Kidney epithelial cell (primary cell): ENCODE measurements at regions not wholly inside any gene's neighbourhood (a gene's known extent, or its start where the extent isn't known, plus 50 kb on each side); places are given as distances from the start of the nearest gene placed in this dataset.

ENCODE experiments used
- DNase-seq: peaks from one replicate; pipeline ENCODE4 v3.0.0-alpha.2; 2010; ENCODE audit warnings: low read depth
- H3K27me3 ChIP-seq: 2 replicates; pipeline ENCODE4 v1.6.0; 2011; ENCODE audit warnings: low read length; ENCODE audit not compliant: control insufficient read depth, insufficient read depth
- H3K36me3 ChIP-seq: 2 replicates; pipeline ENCODE4 v1.5.1; 2011; ENCODE audit warnings: low read length; ENCODE audit not compliant: control insufficient read depth, insufficient read depth
- H3K4me3 ChIP-seq: 2 replicates; pipeline ENCODE4 v1.5.1; 2011; ENCODE audit warnings: low read depth, mild to moderate bottlenecking, control low read depth, low read length
- TF ChIP-seq, protein P1 (sequence below): IDR thresholded peaks from 2 replicates; pipeline ENCODE4 v1.5.1; 2011; ENCODE audit warnings: mild to moderate bottlenecking, moderate library complexity, low read length, control low read depth, inconsistent platforms; ENCODE audit not compliant: insufficient read depth, poor library complexity, severe bottlenecking

DNA sequence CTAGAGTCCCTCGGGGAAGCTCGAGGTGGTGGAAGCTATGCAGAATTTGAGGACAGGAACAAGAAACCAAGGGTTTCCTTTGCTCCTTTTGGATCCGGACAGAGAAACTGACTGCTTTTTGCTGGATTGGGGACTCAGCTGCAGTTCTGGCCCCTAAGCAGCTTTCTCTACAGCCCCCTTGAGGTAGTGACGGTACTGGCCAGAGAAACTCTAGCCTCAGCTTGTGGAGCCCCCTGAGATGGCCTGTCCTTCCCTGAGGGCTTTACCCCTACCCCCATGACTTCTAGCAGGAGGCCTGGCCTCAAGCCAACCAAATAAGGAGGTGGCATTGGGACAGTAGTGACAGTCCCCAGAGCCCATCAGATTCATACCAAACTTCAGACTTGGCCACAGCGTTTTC lies 118.1 kb downstream of the IRX5 start:
- no peaks in the 10 kb centered on the region for H3K27me3 ChIP-seq
- H3K4me3 ChIP-seq: no peak overlapping the region
- no peak for DNase-seq
- TF ChIP-seq, protein P1, sequence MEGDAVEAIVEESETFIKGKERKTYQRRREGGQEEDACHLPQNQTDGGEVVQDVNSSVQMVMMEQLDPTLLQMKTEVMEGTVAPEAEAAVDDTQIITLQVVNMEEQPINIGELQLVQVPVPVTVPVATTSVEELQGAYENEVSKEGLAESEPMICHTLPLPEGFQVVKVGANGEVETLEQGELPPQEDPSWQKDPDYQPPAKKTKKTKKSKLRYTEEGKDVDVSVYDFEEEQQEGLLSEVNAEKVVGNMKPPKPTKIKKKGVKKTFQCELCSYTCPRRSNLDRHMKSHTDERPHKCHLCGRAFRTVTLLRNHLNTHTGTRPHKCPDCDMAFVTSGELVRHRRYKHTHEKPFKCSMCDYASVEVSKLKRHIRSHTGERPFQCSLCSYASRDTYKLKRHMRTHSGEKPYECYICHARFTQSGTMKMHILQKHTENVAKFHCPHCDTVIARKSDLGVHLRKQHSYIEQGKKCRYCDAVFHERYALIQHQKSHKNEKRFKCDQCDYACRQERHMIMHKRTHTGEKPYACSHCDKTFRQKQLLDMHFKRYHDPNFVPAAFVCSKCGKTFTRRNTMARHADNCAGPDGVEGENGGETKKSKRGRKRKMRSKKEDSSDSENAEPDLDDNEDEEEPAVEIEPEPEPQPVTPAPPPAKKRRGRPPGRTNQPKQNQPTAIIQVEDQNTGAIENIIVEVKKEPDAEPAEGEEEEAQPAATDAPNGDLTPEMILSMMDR: no peak
- no peaks in the 10 kb centered on the region for H3K36me3 ChIP-seq

DNA sequence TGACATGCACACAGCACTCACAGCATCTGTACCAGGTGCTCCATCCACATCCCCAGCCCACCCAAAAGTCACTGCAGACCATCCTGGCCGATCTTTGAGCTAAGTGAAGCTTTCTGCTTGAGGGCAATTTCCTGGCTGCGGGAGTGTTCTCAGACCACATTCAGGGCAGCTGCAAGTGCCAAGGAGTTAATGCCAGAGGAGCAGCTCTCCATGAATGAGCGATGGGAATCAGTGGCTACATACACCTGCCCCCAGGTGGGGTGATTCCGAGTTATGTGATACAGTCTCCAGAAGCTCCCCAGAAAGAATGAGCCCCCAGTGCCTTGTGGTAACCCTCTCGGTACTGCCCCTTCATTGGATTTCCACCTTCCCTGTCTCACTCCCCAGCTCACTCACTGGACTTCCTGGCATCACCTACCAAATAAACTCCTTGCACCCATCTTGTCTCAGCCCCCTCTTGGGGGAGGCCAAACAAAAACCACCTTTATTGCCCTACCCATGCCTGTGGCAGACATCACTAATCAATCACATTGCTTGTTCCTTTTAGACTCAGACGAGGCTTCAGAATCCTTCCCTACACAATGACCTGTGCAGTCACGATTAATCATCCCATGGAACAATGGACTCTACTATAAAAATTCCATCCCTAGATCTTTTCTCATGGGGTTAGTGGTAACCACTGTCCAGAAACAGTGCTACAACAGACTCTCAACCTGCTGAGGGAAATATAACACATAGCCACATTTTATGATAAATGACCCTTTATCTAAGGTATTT lies 121.1 kb downstream of the IRX5 start:
- Histone ChIP-seq H3K4me3 (no peak overlapping the region), H3K36me3 (no peaks in the 10 kb centered on the region), H3K27me3 (peaks cover 9% of the 10 kb centered on the region)
- TF ChIP-seq, protein P1: no peak
- no peak for DNase-seq

DNA sequence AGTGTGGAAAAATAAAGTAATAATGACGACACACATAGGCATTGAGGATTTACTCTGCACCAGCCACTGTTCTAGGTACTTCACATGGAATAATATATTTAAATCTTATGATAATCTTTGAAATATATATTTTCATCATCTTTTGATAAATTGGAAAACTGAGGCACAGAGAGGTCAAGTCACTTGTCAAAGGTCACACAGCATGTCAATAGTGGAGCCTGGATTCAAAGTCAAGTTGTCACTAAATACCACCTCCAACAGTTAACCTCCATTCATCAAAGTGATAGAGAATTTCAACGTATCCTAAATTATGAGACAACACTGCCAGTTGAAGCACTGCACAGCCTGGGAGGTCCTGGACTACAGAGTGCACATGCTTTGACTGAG lies 121.7 kb downstream of the IRX5 start:
- Histone ChIP-seq H3K27me3 (peaks cover 15% of the 10 kb centered on the region), H3K4me3 (no peak overlapping the region), H3K36me3 (no peaks in the 10 kb centered on the region)
- DNase-seq: no peak
- TF ChIP-seq, protein P1: no peak

DNA sequence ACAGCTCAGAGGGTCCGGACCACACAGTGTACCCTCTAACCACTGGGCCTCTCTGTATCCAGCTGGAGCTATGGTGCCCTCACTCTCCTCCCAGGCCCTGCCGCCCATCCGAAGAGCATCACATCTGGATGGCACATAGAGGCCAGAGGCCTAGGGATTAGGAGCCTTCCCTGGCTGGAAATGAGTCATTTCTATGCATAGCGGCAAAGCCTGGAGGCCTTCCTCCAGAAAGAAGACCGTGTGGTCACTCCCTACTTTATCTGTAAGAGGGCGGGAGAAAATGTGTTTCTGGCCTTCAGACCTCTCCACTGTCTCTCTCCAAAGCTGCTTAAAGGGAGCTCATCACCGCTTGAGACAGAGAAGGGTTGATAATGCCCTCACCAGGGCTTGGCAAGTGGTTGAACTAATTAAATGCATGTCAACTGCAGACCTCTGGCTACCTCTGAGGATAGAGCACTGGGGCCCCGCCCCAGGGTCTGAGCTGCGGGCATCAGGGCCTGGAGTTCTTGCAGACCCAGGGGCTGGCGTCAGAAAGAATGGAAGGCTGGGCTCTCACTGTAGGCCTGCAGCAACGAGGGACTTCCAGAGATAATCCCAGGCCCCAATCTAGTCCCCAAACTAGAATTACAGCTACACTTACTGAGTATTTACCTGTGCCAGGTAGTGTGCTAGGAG lies 122.2 kb downstream of the IRX5 start:
- H3K4me3 ChIP-seq: no peak overlapping the region
- H3K27me3 ChIP-seq: peaks cover 21% of the 10 kb centered on the region
- no peak for DNase-seq
- no peaks in the 10 kb centered on the region for H3K36me3 ChIP-seq
- TF ChIP-seq, protein P1: no peak

DNA sequence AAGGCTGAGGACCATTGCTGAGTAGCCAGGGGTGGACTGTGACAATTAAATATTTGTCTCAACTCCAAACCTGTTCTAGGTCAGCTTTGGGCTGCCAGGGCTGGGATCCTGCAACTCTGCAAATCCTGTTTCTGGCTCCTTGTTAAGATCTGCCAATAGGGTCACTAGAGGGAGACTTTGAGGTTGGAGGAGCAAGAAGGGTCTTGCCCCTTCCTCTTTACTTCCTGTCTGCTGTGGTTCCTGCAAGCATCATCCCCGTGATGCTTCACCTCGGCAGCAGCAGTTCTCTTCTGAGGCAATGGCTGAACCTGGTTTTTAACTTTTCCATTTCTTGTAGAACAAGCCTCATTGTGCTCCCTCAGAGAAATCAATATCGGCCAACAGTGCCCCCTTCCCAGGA lies 124.6 kb downstream of the IRX5 start:
- TF ChIP-seq, protein P1: no peak
- peaks cover 25% of the 10 kb centered on the region for H3K27me3 ChIP-seq
- no peak for DNase-seq
- H3K36me3 ChIP-seq: no peaks in the 10 kb centered on the region
- H3K4me3 ChIP-seq: no peak overlapping the region
